HEK293T (cell line): ENCODE measurements at regions not wholly inside any gene's neighbourhood (a gene's known extent, or its start where the extent isn't known, plus 50 kb on each side); places are given as distances from the start of the nearest gene placed in this dataset.

ENCODE experiments used
- CTCF ChIA-PET: fragments of 350-600 bp; formaldehyde crosslinking; extraction: SDS; loops from one replicate; lab custom pipeline; 2021; ENCODE audit warnings: antibody characterized with exemption, inconsistent platforms; lab: Yijun Ruan, JAX
- POLR2A ChIA-PET: fragments of 350-600 bp; formaldehyde crosslinking; extraction: SDS; loops from one replicate; lab custom pipeline; 2020; ENCODE audit warnings: antibody characterized with exemption, inconsistent platforms; lab: Yijun Ruan, JAX
- DNase-seq: peaks from one replicate; pipeline ENCODE4 v3.0.0; 2012; ENCODE audit warnings: mixed read lengths; ENCODE audit errors: extremely low spot score
- ARNT ChIP-seq: fragments of 450-650 bp; IDR thresholded peaks from 2 replicates; pipeline ENCODE4 v1.6.1; 2017; ENCODE audit warnings: mild to moderate bottlenecking
- BHLHE40 ChIP-seq: fragments of 450-650 bp; IDR thresholded peaks from 2 replicates; pipeline ENCODE4 v1.6.1; 2016; ENCODE audit warnings: mild to moderate bottlenecking, moderate library complexity, borderline replicate concordance
- CTBP1 ChIP-seq: fragments of 450-650 bp; IDR thresholded peaks from 2 replicates; pipeline ENCODE4 v1.6.1; 2016; ENCODE audit warnings: borderline replicate concordance
- ELF4 ChIP-seq: fragments of 450-650 bp; IDR thresholded peaks from 2 replicates; pipeline ENCODE4 v1.6.1; 2017; ENCODE audit warnings: antibody characterized with exemption
- FOXA1 ChIP-seq: fragments of 450-650 bp; IDR thresholded peaks from 2 replicates; pipeline ENCODE4 v1.6.1; 2016; ENCODE audit warnings: mild to moderate bottlenecking
- FOXK2 ChIP-seq: fragments of 450-650 bp; IDR thresholded peaks from 2 replicates; pipeline ENCODE4 v1.6.1; 2016; ENCODE audit warnings: mild to moderate bottlenecking
- FOXM1 ChIP-seq: fragments of 450-650 bp; IDR thresholded peaks from 2 replicates; pipeline ENCODE4 v1.6.1; 2017; ENCODE audit warnings: mild to moderate bottlenecking, borderline replicate concordance
- HDGF ChIP-seq: fragments of 450-650 bp; IDR thresholded peaks from 2 replicates; pipeline ENCODE4 v1.6.1; 2017; ENCODE audit warnings: antibody characterized with exemption, borderline replicate concordance
- L3MBTL2 ChIP-seq: fragments of 450-650 bp; conservative IDR thresholded peaks from 2 replicates; pipeline ENCODE4 v1.6.1; 2016; ENCODE audit warnings: mild to moderate bottlenecking
- LEF1 ChIP-seq: fragments of 450-650 bp; IDR thresholded peaks from 2 replicates; pipeline ENCODE4 v1.6.1; 2017; ENCODE audit warnings: mild to moderate bottlenecking, borderline replicate concordance
- NFRKB ChIP-seq: fragments of 450-650 bp; IDR thresholded peaks from 2 replicates; pipeline ENCODE4 v1.6.1; 2016; ENCODE audit warnings: mild to moderate bottlenecking, moderate library complexity
- PKNOX1 ChIP-seq: fragments of 450-650 bp; IDR thresholded peaks from 2 replicates; pipeline ENCODE4 v1.6.1; 2016
- SP1 ChIP-seq: fragments of 450-650 bp; IDR thresholded peaks from 2 replicates; pipeline ENCODE4 v1.6.1; 2017
- SUZ12 ChIP-seq: fragments of 450-650 bp; IDR thresholded peaks from 2 replicates; pipeline ENCODE4 v1.6.1; 2016; ENCODE audit warnings: mild to moderate bottlenecking
- TARDBP ChIP-seq: fragments of 450-650 bp; IDR thresholded peaks from 2 replicates; pipeline ENCODE4 v1.6.1; 2016
- ZNF384 ChIP-seq: fragments of 450-650 bp; IDR thresholded peaks from 2 replicates; pipeline ENCODE4 v1.6.1; 2016

- ChIA-PET CTCF (no interaction called here), POLR2A (no interaction called here)
- DNase-seq: no peak
- TF ChIP-seq BHLHE40: no peak
- no peak for TF ChIP-seq ARNT
- no peak for TF ChIP-seq PKNOX1
- no peak for TF ChIP-seq NFRKB
- no peak for TF ChIP-seq FOXM1
- no peak for TF ChIP-seq HDGF
- no peak for TF ChIP-seq LEF1
- no peak for TF ChIP-seq ZNF384
- no peak for TF ChIP-seq ELF4
- TF ChIP-seq L3MBTL2: no peak
- no peak for TF ChIP-seq FOXK2
Observed at GRCh38 chr6:112459758-112460304, 112.7 kb downstream of the RFPL4B start.

- POLR2A ChIA-PET: no interaction called here
- DNase-seq: no peak
- CTCF ChIA-PET: no interaction called here
- no peak for TF ChIP-seq NFRKB
- peak; percentile 79 for TF ChIP-seq PKNOX1
Observed at GRCh38 chr6:112464901-112465665, 118.0 kb downstream of the RFPL4B start.

- CTCF ChIA-PET: no interaction called here
- POLR2A ChIA-PET: no interaction called here
- TF ChIP-seq BHLHE40 (no peak), NFRKB (no peak), L3MBTL2 (no peak), FOXM1 (no peak), LEF1 (no peak), SP1 (no peak), SUZ12 (no peak), FOXA1 (no peak), ELF4 (no peak), ZNF384 (no peak), CTBP1 (no peak), PKNOX1 (no peak), HDGF (no peak)
- DNase-seq: no peak
Observed at GRCh38 chr6:112466373-112467151, 119.4 kb downstream of the RFPL4B start.

- POLR2A ChIA-PET: no interaction called here
- TF ChIP-seq FOXK2: no peak
- no peak for TF ChIP-seq FOXM1
- no peak for TF ChIP-seq SP1
- no peak for TF ChIP-seq HDGF
- no peak for TF ChIP-seq SUZ12
- TF ChIP-seq TARDBP: no peak
- TF ChIP-seq BHLHE40: no peak
- no peak for TF ChIP-seq ARNT
- TF ChIP-seq ZNF384: no peak
- TF ChIP-seq ELF4: no peak
- TF ChIP-seq LEF1: no peak
- TF ChIP-seq PKNOX1: no peak
- no peak for TF ChIP-seq CTBP1
- TF ChIP-seq FOXA1: no peak
- no peak for TF ChIP-seq L3MBTL2
- no peak for TF ChIP-seq NFRKB
- no peak for DNase-seq
- CTCF ChIA-PET: no interaction called here
Observed at GRCh38 chr6:112468359-112468758, 121.2 kb downstream of the RFPL4B start.

- TF ChIP-seq FOXM1: no peak
- no peak for TF ChIP-seq ELF4
- no peak for TF ChIP-seq FOXA1
- POLR2A ChIA-PET: no interaction called here
- DNase-seq: no peak
- CTCF ChIA-PET: no interaction called here
Observed at GRCh38 chr6:112469306-112469705, 122.2 kb downstream of the RFPL4B start.

GRCh38 chr6:112470376-112470775 is 123.2 kb downstream of the RFPL4B start:
- TF ChIP-seq ARNT: no peak
- TF ChIP-seq FOXM1: no peak
- CTCF ChIA-PET: no interaction called here
- POLR2A ChIA-PET: no interaction called here
- DNase-seq: no peak
